Neural progenitor cell (in vitro differentiated cells): ENCODE measurements at regions not wholly inside any gene's neighbourhood (a gene's known extent, or its start where the extent isn't known, plus 50 kb on each side); places are given as distances from the start of the nearest gene placed in this dataset.

Experiments used
- CTCF ChIP-seq: fragments of 200-600 bp; sonication (generic); IDR thresholded peaks from 2 replicates; pipeline ENCODE4 v1.5.1; 2017; ENCODE audit warnings: antibody characterized with exemption, mild to moderate bottlenecking
- EZH2 ChIP-seq: fragments of 200-600 bp; sonication (generic); IDR thresholded peaks from 2 replicates; pipeline ENCODE4 v1.6.1; 2017; ENCODE audit warnings: antibody characterized with exemption, mild to moderate bottlenecking, moderate library complexity
- EZH2phosphoT487 ChIP-seq: fragments of 200-600 bp; sonication (generic); IDR thresholded peaks from 2 replicates; pipeline ENCODE4 v1.6.1; 2017; ENCODE audit warnings: antibody characterized with exemption

- TF ChIP-seq EZH2phosphoT487 (no peak), CTCF (no peak), EZH2 (no peak)
These were observed 295.0 kb upstream of the NCKAP5 start for GRCh38 chr2:133863106-133863800.
